ENCODE measurements at regions not wholly inside any gene's neighbourhood (a gene's known extent, or its start where the extent isn't known, plus 50 kb on each side); places are given as distances from the start of the nearest gene placed in this dataset.
"Not testable (repeated sequence)": the region's sequence is repeated elsewhere in the genome, so short reads cannot be mapped to it uniquely, and the experiment has no call there.

DNA sequence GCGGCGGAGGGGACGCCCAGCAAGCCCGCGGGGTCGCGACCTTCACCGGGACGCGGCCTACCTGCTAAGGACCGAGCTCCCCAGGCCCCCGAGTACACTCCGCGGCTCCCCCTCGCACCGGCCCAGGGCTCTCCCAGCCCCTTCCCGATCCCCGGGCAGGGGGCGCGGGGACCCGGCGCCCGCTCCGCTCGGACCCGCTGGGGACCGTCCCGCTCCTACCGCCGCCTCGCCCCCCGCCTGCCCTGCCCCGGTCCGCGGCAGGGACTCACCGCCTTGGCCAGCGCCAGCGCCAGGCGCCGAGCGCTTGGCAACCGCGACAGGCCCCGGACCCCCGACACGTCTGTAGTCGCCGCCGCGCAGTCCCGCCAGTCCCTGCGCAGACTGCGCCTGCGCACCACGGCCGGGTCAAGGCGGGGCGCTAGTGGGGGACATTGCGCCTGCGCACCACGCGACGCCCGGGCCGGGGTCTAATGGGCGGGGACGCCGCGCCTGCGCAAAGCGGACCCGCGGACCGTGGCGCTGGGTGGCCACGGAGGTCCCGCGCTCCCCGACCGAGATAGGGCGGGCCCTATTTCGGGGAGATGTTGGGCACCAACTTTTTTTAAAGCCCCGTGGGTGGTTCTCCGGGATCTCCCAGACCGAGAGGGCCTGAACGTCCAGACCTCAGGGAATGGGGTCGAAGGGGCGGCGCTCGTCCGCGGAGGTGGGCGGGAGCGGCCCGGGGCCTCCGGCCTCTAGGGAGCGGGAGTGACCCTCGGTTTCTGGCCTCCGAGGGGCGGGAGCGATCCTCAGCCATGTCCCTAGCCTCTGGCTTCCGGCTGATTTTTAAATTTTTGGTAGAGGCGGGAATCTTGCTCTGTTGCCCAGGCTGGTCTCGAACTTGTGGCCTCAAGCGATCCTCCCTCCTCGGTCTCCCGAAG is 81.8 kb upstream of the TNK2 start:
- TF ChIP-seq RCOR1 (IDR thresholded peaks at IDR 0.05; ENCODE audit: low read depth, low read length); HDAC2 (IDR thresholded peaks at IDR 0.05); EHMT2 (IDR thresholded peaks at IDR 0.05; ENCODE audit: low read depth); ZFP36 (IDR thresholded peaks at IDR 0.05; ENCODE audit: borderline replicate concordance, partially characterized antibody); RNF2 (IDR thresholded peaks at IDR 0.05; ENCODE audit: borderline replicate concordance, low read depth); CHD2 (IDR thresholded peaks at IDR 0.05; ENCODE audit: low read length, partially characterized antibody); RFX5 (IDR thresholded peaks at IDR 0.05); MYC (IDR thresholded peaks at IDR 0.05; ENCODE audit: borderline replicate concordance, low read length): not testable (repeated sequence)
- TF ChIP-seq, protein P1, sequence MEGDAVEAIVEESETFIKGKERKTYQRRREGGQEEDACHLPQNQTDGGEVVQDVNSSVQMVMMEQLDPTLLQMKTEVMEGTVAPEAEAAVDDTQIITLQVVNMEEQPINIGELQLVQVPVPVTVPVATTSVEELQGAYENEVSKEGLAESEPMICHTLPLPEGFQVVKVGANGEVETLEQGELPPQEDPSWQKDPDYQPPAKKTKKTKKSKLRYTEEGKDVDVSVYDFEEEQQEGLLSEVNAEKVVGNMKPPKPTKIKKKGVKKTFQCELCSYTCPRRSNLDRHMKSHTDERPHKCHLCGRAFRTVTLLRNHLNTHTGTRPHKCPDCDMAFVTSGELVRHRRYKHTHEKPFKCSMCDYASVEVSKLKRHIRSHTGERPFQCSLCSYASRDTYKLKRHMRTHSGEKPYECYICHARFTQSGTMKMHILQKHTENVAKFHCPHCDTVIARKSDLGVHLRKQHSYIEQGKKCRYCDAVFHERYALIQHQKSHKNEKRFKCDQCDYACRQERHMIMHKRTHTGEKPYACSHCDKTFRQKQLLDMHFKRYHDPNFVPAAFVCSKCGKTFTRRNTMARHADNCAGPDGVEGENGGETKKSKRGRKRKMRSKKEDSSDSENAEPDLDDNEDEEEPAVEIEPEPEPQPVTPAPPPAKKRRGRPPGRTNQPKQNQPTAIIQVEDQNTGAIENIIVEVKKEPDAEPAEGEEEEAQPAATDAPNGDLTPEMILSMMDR (IDR thresholded peaks at IDR 0.05) = not testable (repeated sequence)
- TF ChIP-seq CHD4 (IDR thresholded peaks at IDR 0.05; ENCODE audit: borderline replicate concordance) = 0 out of 2 replicates have a peak, but pooled peaks have one; percentile 20
- TF ChIP-seq, protein P2, sequence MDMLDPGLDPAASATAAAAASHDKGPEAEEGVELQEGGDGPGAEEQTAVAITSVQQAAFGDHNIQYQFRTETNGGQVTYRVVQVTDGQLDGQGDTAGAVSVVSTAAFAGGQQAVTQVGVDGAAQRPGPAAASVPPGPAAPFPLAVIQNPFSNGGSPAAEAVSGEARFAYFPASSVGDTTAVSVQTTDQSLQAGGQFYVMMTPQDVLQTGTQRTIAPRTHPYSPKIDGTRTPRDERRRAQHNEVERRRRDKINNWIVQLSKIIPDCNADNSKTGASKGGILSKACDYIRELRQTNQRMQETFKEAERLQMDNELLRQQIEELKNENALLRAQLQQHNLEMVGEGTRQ (IDR thresholded peaks at IDR 0.05) = not testable (repeated sequence)

All from A549 (cell line).